ENCODE measurements at regions not wholly inside any gene's neighbourhood (a gene's known extent, or its start where the extent isn't known, plus 50 kb on each side); places are given as distances from the start of the nearest gene placed in this dataset.
A peak's percentile ranks its signal among the peaks of the same experiment; 100 is the strongest.

GRCh38 chr10:42951486-42952251, 125.2 kb upstream of the RET start:
- no peaks in the 10 kb centered on the region for H3K27me3 ChIP-seq

GRCh38 chr10:42952349-42952748, 124.5 kb upstream of the RET start:
- Histone ChIP-seq H3K4me3 (ENCODE audit: low read depth, low read length) (no peak overlapping the region), H3K27me3 (no peaks in the 10 kb centered on the region), H3K4me1 (peaks cover 9% of the 10 kb centered on the region), H3K36me3 (no peaks in the 10 kb centered on the region), H3K9me3 (no peaks in the 10 kb centered on the region; the same call in 1 of the 2 replicates)
- DNase-seq, result peak; percentile 82
- TF ChIP-seq CTCF (IDR thresholded peaks at IDR 0.05; ENCODE audit: low read depth, low read length), result peak; percentile 21; the same call in 1 of the 2 replicates

More at GRCh38 chr10:42951486-42952251, 125.2 kb upstream of the RET start:
- DNase-seq, result no peak
- H3K9me3 ChIP-seq, result no peaks in the 10 kb centered on the region; the same call in 1 of the 2 replicates
- H3K4me3 ChIP-seq (ENCODE audit: low read depth, low read length), result no peak overlapping the region
- H3K4me1 ChIP-seq, result peaks cover 9% of the 10 kb centered on the region
- no peak for TF ChIP-seq CTCF (IDR thresholded peaks at IDR 0.05; ENCODE audit: low read depth, low read length)
- no peaks in the 10 kb centered on the region for H3K36me3 ChIP-seq

GRCh38 chr10:42952931-42953683, 123.8 kb upstream of the RET start:
- Histone ChIP-seq H3K4me1 (peaks cover 12% of the 10 kb centered on the region), H3K27me3 (no peaks in the 10 kb centered on the region), H3K9me3 (no peaks in the 10 kb centered on the region; the same call in 1 of the 2 replicates), H3K36me3 (no peaks in the 10 kb centered on the region), H3K4me3 (ENCODE audit: low read depth, low read length) (no peak overlapping the region)
- DNase-seq, result no peak
- TF ChIP-seq CTCF (IDR thresholded peaks at IDR 0.05; ENCODE audit: low read depth, low read length), result no peak

- no peak overlapping the region for H3K4me3 ChIP-seq (ENCODE audit: low read depth, low read length)
- no peaks in the 10 kb centered on the region for H3K27me3 ChIP-seq
- no peaks in the 10 kb centered on the region for H3K36me3 ChIP-seq
- H3K4me1 ChIP-seq, result peaks cover 20% of the 10 kb centered on the region
- H3K9me3 ChIP-seq, result no peaks in the 10 kb centered on the region; the same call in 1 of the 2 replicates
- no peak for TF ChIP-seq CTCF (IDR thresholded peaks at IDR 0.05; ENCODE audit: low read depth, low read length)
- DNase-seq, result no peak
Observed at GRCh38 chr10:42953684-42954674, 122.9 kb upstream of the RET start.

GRCh38 chr10:42954766-42955492, 121.9 kb upstream of the RET start:
- no peaks in the 10 kb centered on the region; the same call in 1 of the 2 replicates for H3K9me3 ChIP-seq
- no peak for DNase-seq
- H3K4me3 ChIP-seq (ENCODE audit: low read depth, low read length), result no peak overlapping the region
- TF ChIP-seq CTCF (IDR thresholded peaks at IDR 0.05; ENCODE audit: low read depth, low read length), result no peak
- peaks cover 24% of the 10 kb centered on the region for H3K4me1 ChIP-seq
- H3K27me3 ChIP-seq, result no peaks in the 10 kb centered on the region
- H3K36me3 ChIP-seq, result no peaks in the 10 kb centered on the region

Data from BE2C (cell line).